Uterus (tissue), 2 donors: ENCODE measurements at regions not wholly inside any gene's neighbourhood (a gene's known extent, or its start where the extent isn't known, plus 50 kb on each side); places are given as distances from the start of the nearest gene placed in this dataset.

Experiments
- POLR2A ChIP-seq, 2 donors: fragments of 450-650 bp; IDR thresholded peaks; one replicate each; pipeline ENCODE4 v1.6.1; 2016; ENCODE audit warnings: antibody characterized with exemption in 2 of 2, mild to moderate bottlenecking in 1 of 2, moderate library complexity in 1 of 2
- TF ChIP-seq, protein P1 (sequence below), 4 experiments: fragments of 200-600 bp in 2 of 4; fragments of 450-650 bp in 2 of 4; sonication (generic) in 2 of 4; IDR thresholded peaks; one replicate each; pipeline ENCODE4 v1.5.1; 2016 to 2019; ENCODE audit warnings: antibody characterized with exemption in 4 of 4, mild to moderate bottlenecking in 2 of 4, moderate library complexity in 1 of 4

DNA sequence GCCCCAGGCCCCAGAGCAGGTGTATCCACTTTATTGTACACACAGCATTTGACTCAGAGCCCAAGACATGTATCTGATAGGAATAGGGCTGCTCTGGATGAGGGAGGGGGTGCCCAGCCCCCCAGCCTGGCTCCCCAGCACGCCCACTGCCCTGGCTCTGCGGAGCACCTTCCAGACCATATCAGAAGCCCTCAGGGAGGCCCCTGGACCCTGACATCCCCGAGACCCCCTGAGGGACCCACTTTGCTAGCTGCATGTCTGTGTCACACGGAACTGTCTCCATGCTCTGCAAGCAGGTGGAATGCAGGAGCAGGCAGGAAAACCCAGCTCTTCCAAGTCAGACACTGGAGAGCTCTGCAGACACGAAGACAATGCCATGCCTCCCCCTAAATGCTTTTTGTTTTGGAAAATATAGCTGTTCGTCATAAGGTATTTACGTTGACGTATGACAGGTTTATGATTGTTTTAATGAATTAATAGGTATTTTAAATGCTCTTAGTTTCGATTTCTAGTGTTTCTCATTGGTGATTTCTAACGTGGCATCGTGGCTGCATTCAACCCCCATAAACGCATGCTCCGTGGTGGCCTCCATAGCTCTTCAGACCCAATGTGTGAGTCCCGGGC lies 92.8 kb upstream of the INSIG1 start:
- TF ChIP-seq, protein P1, sequence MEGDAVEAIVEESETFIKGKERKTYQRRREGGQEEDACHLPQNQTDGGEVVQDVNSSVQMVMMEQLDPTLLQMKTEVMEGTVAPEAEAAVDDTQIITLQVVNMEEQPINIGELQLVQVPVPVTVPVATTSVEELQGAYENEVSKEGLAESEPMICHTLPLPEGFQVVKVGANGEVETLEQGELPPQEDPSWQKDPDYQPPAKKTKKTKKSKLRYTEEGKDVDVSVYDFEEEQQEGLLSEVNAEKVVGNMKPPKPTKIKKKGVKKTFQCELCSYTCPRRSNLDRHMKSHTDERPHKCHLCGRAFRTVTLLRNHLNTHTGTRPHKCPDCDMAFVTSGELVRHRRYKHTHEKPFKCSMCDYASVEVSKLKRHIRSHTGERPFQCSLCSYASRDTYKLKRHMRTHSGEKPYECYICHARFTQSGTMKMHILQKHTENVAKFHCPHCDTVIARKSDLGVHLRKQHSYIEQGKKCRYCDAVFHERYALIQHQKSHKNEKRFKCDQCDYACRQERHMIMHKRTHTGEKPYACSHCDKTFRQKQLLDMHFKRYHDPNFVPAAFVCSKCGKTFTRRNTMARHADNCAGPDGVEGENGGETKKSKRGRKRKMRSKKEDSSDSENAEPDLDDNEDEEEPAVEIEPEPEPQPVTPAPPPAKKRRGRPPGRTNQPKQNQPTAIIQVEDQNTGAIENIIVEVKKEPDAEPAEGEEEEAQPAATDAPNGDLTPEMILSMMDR (IDR thresholded peaks at IDR 0.05): no peak
- no peak for TF ChIP-seq POLR2A (IDR thresholded peaks at IDR 0.05)
